HUES64 (cell line): ENCODE measurements at regions not wholly inside any gene's neighbourhood (a gene's known extent, or its start where the extent isn't known, plus 50 kb on each side); places are given as distances from the start of the nearest gene placed in this dataset.
"Not testable (repeated sequence)": the region's sequence is repeated elsewhere in the genome, so short reads cannot be mapped to it uniquely, and the experiment has no call there.

Experiments
- H3K27ac ChIP-seq: 2 replicates; pipeline ENCODE4 v1.7.0; 2013; ENCODE audit warnings: low read depth, low read length, inconsistent platforms
- H3K27me3 ChIP-seq: 2 replicates; pipeline ENCODE4 v1.6.1; 2013; ENCODE audit warnings: mild to moderate bottlenecking, low read length; ENCODE audit not compliant: insufficient read depth
- H3K36me3 ChIP-seq: 2 replicates; pipeline ENCODE4 v1.6.1; 2013; ENCODE audit warnings: mild to moderate bottlenecking, low read length; ENCODE audit not compliant: insufficient read depth
- H3K4me1 ChIP-seq: 2 replicates; pipeline ENCODE4 v1.6.1; 2013; ENCODE audit warnings: mild to moderate bottlenecking, low read length, moderate library complexity; ENCODE audit not compliant: insufficient read depth
- H3K4me3 ChIP-seq: 2 replicates; pipeline ENCODE4 v1.5.1; 2013; ENCODE audit warnings: mild to moderate bottlenecking, low read length, moderate library complexity
- H3K9ac ChIP-seq: 2 replicates; pipeline ENCODE4 v1.6.1; 2013; ENCODE audit warnings: mild to moderate bottlenecking, low read depth, low read length
- H3K9me3 ChIP-seq: 2 replicates; pipeline ENCODE4 v1.6.1; 2013; ENCODE audit warnings: low read depth, low read length; ENCODE audit not compliant: insufficient read depth
- WGBS: fragments of 150-250, 120-280 bp; methylation state at CpG from one replicate; pipeline ENCODE4 v1.1.7; 2013; ENCODE audit warnings: missing lambda C conversion rate; 5-methylcytosine and 5-hydroxymethylcytosine counted together

GRCh38 chr22:48724899-48725298 is 1102.8 kb downstream of the BRD1 start:
- Histone ChIP-seq H3K27me3 (no peaks in the 10 kb centered on the region), H3K9me3 (peaks cover 6% of the 10 kb centered on the region; the same call in 1 of the 2 replicates), H3K4me1 (no peaks in the 10 kb centered on the region), H3K27ac (no peak overlapping the region), H3K36me3 (no peaks in the 10 kb centered on the region), H3K4me3 (no peak overlapping the region), H3K9ac (no peak overlapping the region)
- 92% methylated on average over 12 of the region's 12 CpGs for WGBS

GRCh38 chr22:48722661-48723060 is 1105.0 kb downstream of the BRD1 start:
- Histone ChIP-seq H3K4me1 (no peaks in the 10 kb centered on the region), H3K27ac (no peak overlapping the region), H3K9ac (no peak overlapping the region), H3K27me3 (no peaks in the 10 kb centered on the region), H3K9me3 (peaks cover 5% of the 10 kb centered on the region; the same call in 1 of the 2 replicates), H3K36me3 (no peaks in the 10 kb centered on the region), H3K4me3 (no peak overlapping the region)
- WGBS, result 92% methylated on average over 9 of the region's 10 CpGs

- 95% methylated on average over 3 of the region's 3 CpGs for WGBS
- no peak overlapping the region for H3K27ac ChIP-seq
- no peaks in the 10 kb centered on the region for H3K4me1 ChIP-seq
- no peaks in the 10 kb centered on the region for H3K9me3 ChIP-seq
- no peak overlapping the region for H3K4me3 ChIP-seq
- no peak overlapping the region for H3K9ac ChIP-seq
- H3K36me3 ChIP-seq, result no peaks in the 10 kb centered on the region
- no peaks in the 10 kb centered on the region for H3K27me3 ChIP-seq
Observed at GRCh38 chr22:48721395-48721669, 1106.3 kb downstream of the BRD1 start.

- H3K36me3 ChIP-seq, result no peaks in the 10 kb centered on the region
- no peak overlapping the region for H3K27ac ChIP-seq
- 92% methylated on average over 20 of the region's 20 CpGs for whole genome bisulfite sequencing
- H3K4me1 ChIP-seq, result no peaks in the 10 kb centered on the region
- no peaks in the 10 kb centered on the region for H3K9me3 ChIP-seq
- no peak overlapping the region for H3K9ac ChIP-seq
- H3K4me3 ChIP-seq, result no peak overlapping the region
- H3K27me3 ChIP-seq, result no peaks in the 10 kb centered on the region
Observed at GRCh38 chr22:48720662-48721394, 1106.8 kb downstream of the BRD1 start.

GRCh38 chr22:48719978-48720661 is 1107.6 kb downstream of the BRD1 start:
- H3K27ac ChIP-seq, result no peak overlapping the region
- WGBS, result 84% methylated on average over 23 of the region's 23 CpGs
- no peaks in the 10 kb centered on the region for H3K36me3 ChIP-seq
- H3K4me3 ChIP-seq, result no peak overlapping the region
- H3K27me3 ChIP-seq, result no peaks in the 10 kb centered on the region
- H3K9me3 ChIP-seq, result no peaks in the 10 kb centered on the region
- H3K9ac ChIP-seq, result no peak overlapping the region
- H3K4me1 ChIP-seq, result no peaks in the 10 kb centered on the region

- H3K27me3 ChIP-seq, result no peaks in the 10 kb centered on the region
- no peaks in the 10 kb centered on the region for H3K36me3 ChIP-seq
- H3K27ac ChIP-seq, result no peak overlapping the region
- H3K4me1 ChIP-seq, result no peaks in the 10 kb centered on the region
- WGBS, result 92% methylated on average over 22 of the region's 22 CpGs
- H3K9me3 ChIP-seq, result no peaks in the 10 kb centered on the region
- no peak overlapping the region for H3K4me3 ChIP-seq
- no peak overlapping the region for H3K9ac ChIP-seq
Observed at GRCh38 chr22:48718818-48719500, 1108.7 kb downstream of the BRD1 start.

- Histone ChIP-seq H3K4me1 (no peaks in the 10 kb centered on the region), H3K9me3 (no peaks in the 10 kb centered on the region), H3K27ac (no peak overlapping the region), H3K36me3 (no peaks in the 10 kb centered on the region), H3K9ac (no peak overlapping the region), H3K27me3 (no peaks in the 10 kb centered on the region), H3K4me3 (no peak overlapping the region)
- WGBS, result 92% methylated on average over 31 of the region's 31 CpGs
Observed at GRCh38 chr22:48717883-48718817, 1109.5 kb downstream of the BRD1 start.

GRCh38 chr22:48717076-48717810 is 1110.4 kb downstream of the BRD1 start:
- Histone ChIP-seq H3K27ac (no peak overlapping the region), H3K9ac (no peak overlapping the region), H3K4me3 (no peak overlapping the region), H3K36me3 (no peaks in the 10 kb centered on the region), H3K27me3 (no peaks in the 10 kb centered on the region), H3K4me1 (no peaks in the 10 kb centered on the region), H3K9me3 (no peaks in the 10 kb centered on the region)
- WGBS, result 84% methylated on average over 24 of the region's 24 CpGs

GRCh38 chr22:48716154-48716553 is 1111.5 kb downstream of the BRD1 start:
- not testable (repeated sequence) for H3K27ac ChIP-seq, H3K36me3 ChIP-seq, H3K27me3 ChIP-seq, H3K4me1 ChIP-seq, H3K9me3 ChIP-seq, H3K9ac ChIP-seq, H3K4me3 ChIP-seq
- WGBS, result 96% methylated on average over 3 of the region's 3 CpGs

- no peaks in the 10 kb centered on the region for H3K9me3 ChIP-seq
- H3K36me3 ChIP-seq, result no peaks in the 10 kb centered on the region
- H3K4me3 ChIP-seq, result no peak overlapping the region
- H3K27me3 ChIP-seq, result no peaks in the 10 kb centered on the region
- no peak overlapping the region for H3K27ac ChIP-seq
- no peaks in the 10 kb centered on the region for H3K4me1 ChIP-seq
- H3K9ac ChIP-seq, result no peak overlapping the region
- WGBS, result 93% methylated on average over 4 of the region's 4 CpGs
Observed at GRCh38 chr22:48715511-48715910, 1112.2 kb downstream of the BRD1 start.
